Tibial nerve (tissue), 4 donors: ENCODE measurements at regions not wholly inside any gene's neighbourhood (a gene's known extent, or its start where the extent isn't known, plus 50 kb on each side); places are given as distances from the start of the nearest gene placed in this dataset.

Source experiments
- EP300 ChIP-seq, 2 donors: sonication (generic); formaldehyde crosslinking; IDR thresholded peaks; one replicate each; pipeline ENCODE4 v1.6.1; 2017; ENCODE audit warnings: antibody characterized with exemption in 2 of 2, mild to moderate bottlenecking in 1 of 2
- POLR2A ChIP-seq, 2 donors: fragments of 450-650 bp; IDR thresholded peaks; one replicate each; pipeline ENCODE4 v1.6.1; 2017; ENCODE audit warnings: antibody characterized with exemption in 2 of 2, mild to moderate bottlenecking in 2 of 2, moderate library complexity in 2 of 2
- TF ChIP-seq, protein P1 (sequence below), 5 experiments: fragments of 200-600 bp in 3 of 5; fragments of 450-650 bp in 2 of 5; sonication (generic) in 3 of 5; IDR thresholded peaks; one replicate each; pipeline ENCODE4 v1.5.1; 2016 to 2019; ENCODE audit warnings: antibody characterized with exemption in 5 of 5, mild to moderate bottlenecking in 3 of 5, moderate library complexity in 2 of 5

DNA sequence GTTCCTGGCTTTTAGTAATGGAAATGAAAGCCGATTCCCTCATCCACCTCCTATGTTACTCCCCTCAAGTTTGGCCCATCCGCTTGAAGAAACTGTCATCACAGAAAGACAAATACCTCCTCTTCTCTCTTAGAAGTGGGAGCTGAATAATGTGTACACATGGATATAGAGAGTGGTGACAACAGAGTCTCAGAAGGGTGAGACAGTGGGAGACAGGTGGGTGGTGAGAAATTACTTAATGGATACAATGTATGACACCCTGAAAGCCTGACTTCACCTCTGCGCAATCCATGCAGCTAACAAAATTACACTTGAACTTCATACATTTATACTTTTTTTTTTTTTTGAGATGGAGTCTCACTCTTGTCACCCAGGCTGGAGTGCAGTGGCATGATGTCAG is 217.5 kb downstream of the SKIDA1 start:
- TF ChIP-seq EP300 (IDR thresholded peaks at IDR 0.05) = no peak
- TF ChIP-seq, protein P1, sequence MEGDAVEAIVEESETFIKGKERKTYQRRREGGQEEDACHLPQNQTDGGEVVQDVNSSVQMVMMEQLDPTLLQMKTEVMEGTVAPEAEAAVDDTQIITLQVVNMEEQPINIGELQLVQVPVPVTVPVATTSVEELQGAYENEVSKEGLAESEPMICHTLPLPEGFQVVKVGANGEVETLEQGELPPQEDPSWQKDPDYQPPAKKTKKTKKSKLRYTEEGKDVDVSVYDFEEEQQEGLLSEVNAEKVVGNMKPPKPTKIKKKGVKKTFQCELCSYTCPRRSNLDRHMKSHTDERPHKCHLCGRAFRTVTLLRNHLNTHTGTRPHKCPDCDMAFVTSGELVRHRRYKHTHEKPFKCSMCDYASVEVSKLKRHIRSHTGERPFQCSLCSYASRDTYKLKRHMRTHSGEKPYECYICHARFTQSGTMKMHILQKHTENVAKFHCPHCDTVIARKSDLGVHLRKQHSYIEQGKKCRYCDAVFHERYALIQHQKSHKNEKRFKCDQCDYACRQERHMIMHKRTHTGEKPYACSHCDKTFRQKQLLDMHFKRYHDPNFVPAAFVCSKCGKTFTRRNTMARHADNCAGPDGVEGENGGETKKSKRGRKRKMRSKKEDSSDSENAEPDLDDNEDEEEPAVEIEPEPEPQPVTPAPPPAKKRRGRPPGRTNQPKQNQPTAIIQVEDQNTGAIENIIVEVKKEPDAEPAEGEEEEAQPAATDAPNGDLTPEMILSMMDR (IDR thresholded peaks at IDR 0.05) = no peak
- TF ChIP-seq POLR2A (IDR thresholded peaks at IDR 0.05) = no peak
